Mucosa of gallbladder (tissue), 1 donor: ENCODE measurements at regions not wholly inside any gene's neighbourhood (a gene's known extent, or its start where the extent isn't known, plus 50 kb on each side); places are given as distances from the start of the nearest gene placed in this dataset.

ENCODE experiments used
- DNase-seq: peaks from one replicate; pipeline ENCODE4 v3.0.0-alpha.2; 2020; ENCODE audit warnings: low spot score
- donor health status: DM: no; HTN: no; CAD: no.

DNA sequence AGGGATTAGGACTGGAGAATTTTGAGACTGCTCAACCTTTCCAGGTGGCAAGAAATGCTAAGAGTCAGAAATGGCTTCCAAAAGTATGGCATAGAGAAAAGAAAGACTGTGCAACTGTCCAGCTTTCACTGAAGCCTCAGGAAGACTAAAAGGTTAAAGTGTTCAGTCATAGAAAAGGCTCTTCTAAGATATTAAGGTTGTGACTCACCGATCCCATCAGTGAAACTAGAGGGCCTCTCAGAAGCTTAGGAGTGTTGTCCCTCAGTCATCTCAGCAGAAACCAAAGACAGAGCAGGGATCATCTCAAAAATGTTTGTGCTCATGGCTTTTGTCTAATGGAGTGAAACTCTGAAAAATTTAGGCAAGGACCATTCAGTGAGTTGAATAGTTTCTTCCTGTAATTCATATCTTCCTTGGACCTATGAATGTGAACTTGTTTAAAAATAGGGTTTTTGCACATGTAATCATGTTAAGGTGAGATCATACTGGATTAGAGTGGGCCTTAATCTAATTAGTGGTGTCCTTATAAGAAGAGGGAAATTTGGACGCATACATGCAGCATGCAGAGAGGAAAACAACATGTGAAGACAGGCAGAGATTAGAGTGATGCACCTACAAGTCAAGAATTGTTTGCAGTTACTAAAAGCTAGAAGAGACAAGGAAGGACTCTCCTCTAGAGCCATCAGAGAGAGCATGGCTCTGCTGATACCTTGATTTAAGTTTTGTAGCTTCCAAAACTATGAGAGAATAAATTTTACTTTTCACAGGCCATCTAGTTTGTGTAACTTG is 71.3 kb downstream of the RPE65 start:
- no peak for DNase-seq

DNA sequence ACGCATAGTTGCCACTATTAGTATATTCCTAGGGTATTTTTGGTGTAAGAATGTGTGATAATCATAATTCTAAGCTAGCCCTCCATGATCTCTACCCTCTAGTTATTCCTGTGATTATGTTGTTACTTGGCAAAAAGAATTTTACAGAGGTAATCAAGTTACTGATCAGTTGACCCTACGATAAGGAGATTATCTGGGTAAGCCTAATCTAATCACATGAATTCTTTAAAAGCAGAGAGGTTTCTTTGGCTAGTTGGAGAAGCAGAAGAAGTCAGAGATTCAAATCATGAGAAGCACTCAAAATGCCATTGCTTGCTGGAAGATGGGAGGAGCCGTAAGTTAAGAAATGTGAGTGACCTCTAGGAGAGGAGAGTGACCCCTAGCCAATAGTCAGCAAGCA is 72.7 kb downstream of the RPE65 start:
- DNase-seq: no peak

DNA sequence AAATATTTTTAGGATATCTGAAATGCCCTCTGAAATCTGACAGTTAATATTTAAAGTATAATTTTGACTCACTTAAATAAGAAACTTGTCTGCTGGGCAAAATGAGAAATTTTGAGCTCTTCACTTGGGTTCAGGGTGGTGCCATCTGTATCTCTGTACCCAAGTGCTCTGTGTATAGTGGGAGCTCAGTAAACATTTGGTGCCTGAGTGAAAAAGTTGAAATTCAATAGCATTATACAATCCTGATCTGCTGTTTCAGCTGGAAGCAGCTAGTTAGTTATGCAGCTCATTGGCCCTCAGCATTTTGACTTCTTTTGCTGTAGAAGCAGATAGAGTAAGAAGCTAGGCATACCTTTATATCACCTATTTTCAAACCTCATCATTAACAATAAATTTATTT is 73.3 kb downstream of the RPE65 start:
- no peak for DNase-seq

DNA sequence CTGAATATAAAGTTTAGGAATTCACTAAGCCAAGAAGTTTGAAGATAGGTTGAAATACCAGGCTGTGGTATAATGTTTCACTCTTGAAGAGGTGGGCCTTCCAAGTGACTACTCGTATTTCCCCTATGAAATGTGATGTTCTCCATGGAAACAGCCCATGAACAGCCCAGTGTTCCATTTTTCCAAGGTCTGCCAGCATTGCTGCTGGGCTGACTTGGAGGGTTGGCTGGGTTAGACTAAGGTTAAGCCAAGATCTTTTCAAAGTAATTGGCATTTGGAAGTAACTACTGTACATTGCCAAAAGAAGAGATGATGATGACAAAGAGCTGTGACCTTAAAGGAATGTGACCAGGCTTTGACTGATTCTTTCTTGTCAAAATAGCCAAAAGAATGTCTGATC is 73.8 kb downstream of the RPE65 start:
- no peak for DNase-seq

DNA sequence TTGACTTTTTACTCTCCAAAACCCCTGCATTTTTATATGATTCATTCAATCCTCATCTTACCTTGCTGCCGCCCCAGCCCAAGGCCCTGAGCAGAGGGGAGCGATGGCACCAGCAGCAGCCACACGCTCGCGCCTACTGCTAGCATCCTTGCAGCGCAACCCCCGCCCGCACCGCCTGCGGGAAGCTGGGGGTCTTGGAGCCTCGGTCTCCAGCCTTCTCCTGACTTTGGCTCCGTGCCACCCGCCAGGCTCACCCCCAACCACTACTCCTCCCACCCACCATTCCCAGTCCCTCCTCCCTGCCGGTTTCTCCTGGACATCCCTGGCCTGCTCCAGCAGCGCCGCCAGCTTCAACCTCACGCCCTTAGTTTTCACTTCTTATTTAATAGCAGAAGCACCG is 76.6 kb downstream of the RPE65 start:
- DNase-seq: no peak

DNA sequence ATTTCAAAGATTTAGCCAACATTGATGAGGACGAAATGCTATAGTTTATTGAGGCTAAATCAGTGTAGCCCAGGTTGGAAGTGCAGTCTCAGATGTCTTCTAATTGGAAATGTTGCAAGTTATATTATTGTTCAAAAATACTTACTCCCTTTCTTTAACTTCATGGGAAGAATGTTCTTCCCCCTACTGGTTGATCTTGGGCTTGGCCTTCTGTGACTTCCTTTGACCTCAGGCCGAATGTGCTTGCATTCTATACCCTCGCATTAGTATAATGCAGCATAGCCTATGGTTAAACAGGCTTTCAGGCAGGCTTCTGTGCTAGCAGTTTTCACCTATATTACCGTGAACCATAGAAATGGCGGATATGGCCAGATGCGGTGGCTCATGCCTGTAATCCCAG is 77.3 kb downstream of the RPE65 start:
- DNase-seq: no peak

DNA sequence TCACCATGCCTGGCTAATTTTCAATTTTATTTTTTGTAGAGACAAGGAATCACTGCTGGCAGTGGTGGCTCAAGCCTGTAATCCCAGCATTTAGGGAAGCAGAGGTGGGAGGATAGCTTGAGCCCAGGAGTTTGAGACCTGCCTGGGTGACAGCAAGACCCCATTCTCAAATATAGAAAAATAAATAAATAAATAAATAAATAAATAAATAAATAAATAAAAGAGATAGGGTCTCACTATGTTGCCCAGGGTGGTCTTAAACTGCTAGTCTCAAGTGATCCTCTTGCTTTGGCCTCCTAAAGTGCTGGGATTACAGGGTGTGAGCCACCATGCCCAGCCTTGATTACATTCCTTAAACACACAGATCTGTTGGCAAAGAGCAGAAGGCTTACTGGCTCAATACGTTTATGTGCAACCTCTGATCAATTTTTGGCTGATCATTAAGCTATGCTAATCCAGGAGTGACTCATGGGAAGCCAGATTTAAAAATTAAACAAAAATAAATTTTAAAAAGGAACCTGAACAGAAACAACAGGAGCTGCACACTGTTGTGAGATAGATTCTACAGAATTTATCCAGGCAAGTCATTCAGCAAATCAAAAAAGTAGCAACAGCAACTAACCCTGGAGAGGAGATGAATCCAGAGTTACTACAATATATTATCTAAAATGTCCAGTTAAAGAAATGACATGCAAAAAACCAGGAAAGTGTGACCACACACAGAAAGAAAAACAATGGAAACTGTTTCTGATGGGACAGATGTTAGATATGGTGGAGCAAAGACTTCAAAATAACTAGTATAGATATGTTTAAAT is 79.4 kb downstream of the RPE65 start:
- peak; percentile 42 for DNase-seq

DNA sequence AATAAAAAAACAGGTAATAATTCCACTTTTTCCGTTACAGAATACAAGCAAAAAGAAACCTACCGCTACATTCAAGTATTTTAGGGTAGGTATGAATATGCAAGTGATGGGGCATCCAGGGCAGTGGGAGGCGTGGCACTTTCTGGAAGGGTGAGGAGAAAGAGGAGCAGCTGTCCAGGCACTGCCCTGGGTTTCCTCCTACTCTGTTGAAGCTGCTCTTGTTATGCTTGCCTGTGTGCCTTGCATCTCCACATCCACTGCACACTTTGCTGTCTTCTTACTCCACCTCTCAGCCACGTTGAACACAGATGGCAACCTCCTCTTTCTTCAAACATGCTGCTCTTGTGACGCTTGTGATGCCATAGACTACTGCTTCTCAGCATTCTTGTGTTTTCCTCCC is 83.2 kb downstream of the RPE65 start:
- DNase-seq: no peak

DNA sequence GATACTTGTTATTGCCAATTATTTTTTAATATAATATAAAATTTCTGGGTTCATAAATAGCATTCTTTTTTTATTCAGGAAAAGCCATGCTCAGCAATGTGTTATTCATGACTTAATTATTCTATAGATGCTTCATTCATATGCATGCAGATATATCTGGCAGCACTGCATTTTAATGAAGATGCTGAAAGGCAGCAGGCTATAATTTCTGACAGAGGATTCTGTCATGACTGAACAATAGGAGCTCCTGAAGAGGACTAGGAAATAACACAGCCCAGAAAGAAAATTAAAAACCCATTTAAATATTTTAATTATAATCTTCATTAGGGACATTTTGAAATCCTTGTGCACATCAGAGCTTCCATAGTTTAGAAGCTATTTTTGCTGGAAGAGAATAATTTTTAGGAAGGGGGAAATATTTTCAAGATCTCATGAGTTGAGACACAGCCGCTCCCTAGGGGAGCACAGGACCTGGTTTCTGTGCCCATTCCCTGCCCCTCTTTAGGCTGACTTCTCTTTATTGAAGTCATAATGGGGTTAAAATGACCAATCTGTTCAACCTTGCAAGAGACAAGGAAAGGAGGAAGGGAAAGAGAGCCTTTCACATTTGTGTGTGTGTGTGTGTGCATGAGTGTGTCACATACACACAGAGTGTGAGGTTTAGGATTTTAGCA is 83.9 kb downstream of the RPE65 start:
- no peak for DNase-seq

DNA sequence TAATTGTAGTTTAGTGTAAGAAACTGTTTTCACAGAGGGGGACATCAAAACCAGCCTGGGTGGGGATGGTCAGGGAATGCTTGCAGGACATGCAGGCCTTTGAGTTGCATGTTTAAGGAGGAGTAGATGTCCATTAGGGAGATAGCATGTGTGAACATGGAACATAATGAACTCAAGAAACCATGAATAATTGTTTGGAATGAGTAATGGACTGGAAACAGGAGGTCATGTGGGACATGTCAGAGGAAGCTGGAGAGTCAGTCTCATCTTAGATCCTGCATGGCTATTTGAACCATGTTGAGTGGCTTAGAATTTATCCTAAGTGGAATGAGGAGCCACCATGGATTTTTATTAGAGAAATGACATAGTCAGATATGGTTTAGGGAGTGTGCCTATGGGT is 86.4 kb downstream of the RPE65 start:
- DNase-seq: no peak

DNA sequence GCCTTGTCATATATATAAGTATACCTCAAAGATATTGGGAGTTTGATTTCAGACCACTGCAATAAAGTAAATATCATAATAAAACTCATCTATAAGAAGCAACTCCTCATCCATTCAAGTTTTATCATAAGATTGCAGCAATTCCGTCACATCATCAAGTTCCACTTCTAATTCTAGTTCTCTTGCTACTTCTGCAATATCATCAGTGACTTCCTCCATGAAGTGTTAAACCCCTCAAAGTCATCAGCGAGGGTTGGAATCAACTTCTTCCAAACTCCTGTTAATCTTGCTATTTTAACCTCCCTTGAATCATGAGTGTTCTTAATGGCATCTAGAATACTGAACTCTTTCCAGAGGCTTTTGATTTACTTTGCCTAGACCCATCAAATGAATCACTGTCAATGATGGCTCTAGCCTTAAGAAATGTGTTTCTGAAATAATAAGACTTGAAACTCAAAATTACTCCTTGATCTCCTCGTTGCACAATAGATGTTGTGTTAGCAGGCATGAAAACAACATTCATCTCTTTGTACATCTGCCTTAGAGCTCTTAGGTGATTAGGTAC is 88.3 kb downstream of the RPE65 start:
- DNase-seq: no peak

DNA sequence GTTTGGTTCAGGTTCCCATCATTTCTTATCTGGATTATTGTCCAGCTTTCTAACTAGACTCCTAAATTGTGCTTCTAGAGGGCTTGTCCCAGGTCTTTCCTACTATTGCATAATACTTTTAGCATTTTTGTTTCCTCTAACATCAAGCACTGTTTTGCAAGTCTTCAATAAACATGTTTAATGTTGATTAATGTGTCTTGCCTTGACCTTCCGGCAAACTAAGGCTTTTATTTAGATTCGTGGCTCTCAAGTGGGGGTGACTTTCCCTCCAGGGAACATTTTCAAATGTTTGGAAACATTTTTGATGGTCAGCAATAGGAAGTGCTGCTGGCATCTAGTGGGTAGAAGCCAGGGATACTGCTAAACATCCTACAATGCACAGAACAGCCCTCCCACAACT is 90.7 kb downstream of the RPE65 start:
- DNase-seq: no peak

DNA sequence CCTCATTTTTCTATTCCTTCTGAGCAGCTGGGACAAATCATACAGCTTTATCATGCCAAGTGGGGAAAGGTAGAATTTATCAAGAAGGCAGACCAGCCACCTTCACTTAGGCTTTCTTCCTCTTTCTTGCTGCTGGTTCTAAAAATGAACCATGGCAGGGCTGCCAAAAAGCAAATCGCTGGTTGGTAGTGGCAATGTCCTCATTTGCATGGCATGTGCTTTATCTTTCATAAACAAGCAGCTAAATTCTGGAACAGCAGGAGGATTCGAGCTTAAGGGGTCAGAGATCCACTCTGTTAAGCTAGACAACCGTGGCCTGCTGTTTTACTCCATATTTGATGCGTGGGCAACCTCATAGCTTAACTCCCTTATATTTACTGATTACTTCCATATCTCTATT is 91.3 kb downstream of the RPE65 start:
- DNase-seq: no peak

DNA sequence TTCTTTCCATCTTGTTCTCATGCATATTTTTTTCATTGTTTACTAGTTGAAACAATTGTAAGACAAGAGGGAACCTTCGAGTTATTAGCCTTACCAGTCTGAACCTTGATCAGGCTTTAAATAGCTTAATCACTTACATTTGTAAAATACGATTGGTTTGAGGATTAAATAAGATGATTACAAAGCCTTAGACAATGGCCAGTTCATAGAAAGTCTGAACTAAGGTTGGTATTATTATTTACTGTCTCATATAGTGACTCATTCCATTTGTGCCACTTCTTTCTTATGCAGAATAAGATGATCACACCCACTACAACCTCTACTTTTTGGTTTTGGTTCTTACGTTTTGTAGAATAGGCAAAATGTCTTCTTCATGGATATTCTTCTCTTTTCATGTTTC is 94.1 kb downstream of the RPE65 start:
- DNase-seq: no peak

DNA sequence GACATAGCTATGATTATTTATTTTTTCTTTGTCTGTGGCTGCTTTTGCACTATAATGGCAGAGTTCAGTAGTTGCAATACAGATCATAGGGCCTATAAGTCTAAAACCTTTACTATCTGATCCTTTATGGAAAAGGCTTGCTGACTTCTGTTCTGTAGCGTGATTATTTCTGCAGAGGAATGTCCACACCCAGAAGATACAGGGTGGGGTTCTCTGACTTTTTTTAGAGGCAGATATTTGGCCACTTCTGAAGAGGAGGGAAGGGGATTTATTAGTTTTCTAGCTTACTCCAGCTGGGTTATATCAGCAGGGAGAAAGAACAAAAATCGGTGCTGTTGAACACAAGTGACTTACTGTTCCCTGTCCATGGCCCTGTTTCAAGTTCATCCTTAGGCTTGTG is 97.6 kb downstream of the RPE65 start:
- no peak for DNase-seq

DNA sequence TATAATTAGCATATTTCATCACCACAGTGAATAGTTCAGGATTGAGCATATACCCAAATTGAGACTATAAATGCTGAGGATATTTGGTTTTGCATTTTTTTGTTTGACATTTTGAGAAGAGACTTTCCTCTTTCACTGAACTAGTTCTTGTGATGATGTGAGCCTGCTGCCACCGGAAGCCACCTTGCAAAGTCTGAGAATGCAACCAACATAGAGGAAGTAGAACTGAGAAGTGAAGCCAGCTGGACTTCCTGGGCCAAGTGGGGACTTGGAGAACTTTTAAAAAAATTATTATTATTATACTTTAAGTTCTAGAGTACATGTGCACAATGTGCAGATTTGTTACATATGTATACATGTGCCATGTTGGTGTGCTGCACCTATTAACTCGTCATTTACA is 102.3 kb downstream of the RPE65 start:
- DNase-seq: peak; percentile 14

DNA sequence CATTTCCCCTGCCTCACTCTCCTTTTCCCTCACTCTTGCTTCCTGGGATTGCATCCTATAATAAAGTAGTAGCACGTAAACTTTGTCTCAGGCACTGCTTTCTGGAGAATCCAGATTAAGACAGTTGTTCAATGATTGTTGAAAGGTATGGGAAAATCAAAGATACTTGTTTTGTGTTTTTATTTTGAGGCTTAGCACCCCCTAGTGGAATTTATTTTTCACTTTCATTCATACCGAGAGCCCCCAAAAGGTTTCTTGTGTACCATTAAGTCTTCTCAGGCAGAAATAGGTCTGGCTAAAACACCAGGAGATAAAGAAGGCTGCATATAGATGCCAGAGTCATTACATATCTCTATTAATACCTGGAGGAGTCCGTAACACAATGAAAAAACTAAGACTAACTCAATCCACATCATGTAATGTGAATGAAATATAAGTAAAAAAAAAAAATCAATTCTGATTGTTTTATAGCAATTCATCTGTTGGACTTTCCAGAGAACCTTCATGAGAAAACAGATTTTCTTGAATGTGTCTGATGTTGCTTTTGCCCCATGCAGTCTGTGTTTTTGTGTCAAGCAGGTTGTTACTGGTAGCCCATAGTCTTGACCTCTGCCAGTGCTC is 103.5 kb downstream of the RPE65 start:
- DNase-seq: no peak

DNA sequence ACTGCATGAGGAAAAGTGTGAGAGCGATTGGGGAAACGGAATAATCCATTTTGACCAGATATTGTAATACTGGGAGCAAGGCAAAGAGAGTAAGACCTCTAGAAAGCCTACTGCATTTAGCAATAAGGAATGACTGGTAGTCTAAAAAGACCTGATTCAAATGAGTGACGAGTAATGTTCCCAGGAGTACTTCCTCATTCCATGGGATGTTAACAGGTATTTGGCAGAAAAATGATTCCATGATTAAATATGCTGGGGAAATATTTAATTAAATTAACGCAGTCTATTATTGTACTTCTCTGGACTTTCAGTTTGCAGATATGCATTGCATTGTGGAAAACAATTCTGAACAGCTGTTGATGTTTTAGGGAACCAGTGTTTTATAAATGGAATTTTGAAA is 105.5 kb downstream of the RPE65 start:
- no peak for DNase-seq

DNA sequence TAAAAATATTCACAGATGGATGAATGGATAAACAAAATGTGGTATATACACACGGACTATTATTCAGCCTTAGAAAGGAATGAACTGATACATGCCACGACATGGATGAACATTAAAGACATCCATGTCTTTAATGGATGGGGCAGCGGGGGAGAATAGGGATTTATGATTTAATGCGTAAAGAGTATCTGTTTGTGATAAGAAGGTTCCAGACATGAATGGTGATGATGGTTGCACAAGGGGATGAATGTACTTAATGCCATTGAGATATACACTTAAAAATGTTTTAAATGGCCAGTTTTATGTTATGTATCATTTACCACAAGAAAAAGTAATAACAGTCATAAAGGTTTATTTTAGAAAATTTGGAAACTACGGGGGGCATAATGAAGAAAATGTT is 108.6 kb upstream of the WLS start:
- DNase-seq: no peak

DNA sequence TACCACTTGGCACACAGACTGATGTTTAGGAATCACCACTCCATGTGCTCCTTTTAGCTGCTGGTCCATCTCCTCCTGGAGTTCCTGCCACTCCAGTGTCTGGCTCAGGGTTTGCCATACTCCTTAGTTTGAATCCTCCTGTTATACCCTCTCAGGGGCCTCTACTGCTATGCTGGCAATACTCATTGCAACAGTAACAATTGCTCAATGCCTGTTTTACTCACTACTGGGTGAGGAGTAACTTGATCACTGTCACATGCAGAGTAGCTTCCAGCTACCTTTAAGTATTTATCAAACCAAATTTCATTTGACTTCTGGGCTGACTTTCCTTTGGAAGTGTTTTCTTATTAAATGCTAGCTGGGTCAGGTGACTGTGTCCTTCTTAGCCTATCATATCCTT is 107.2 kb upstream of the WLS start:
- no peak for DNase-seq

DNA sequence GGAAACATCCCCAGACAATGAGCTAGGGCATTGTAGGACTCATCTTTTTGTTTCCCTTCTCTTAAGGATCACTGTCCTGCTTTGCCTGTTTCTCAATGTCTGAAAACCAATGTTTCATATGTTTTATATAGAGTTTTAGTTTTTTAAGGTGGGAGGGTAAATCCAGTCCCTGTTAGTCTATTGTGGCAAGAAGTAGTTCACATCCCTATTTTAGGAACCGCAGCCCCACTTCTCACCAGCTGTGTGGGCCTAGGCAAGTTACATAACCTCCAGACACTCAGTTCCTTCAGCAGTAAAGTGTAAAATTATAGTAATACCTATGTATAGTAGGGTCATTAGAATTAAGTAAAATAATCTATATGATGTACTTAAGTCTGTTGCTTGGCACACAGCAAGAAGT is 105.8 kb upstream of the WLS start:
- no peak for DNase-seq

DNA sequence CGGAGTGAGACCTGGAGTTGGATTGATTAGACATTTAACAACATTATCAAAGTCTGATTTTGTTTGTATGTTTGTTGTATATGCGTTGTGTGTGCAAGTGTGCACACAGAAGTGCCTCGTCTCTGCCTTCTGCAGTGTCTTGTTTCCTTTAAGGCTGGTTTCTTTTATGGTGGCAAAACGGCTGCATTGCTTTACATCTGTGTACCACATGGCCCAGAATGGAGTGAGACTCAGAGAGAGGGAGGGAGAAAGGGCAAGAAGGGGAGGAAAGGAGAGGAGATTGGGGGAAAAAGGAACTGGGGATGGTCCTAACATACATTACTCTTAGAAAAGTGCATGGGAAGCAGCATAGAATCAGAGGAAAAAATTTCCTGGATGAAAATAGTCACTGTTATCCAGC is 99.7 kb upstream of the WLS start:
- no peak for DNase-seq
